ENCODE measurements at regions not wholly inside any gene's neighbourhood (a gene's known extent, or its start where the extent isn't known, plus 50 kb on each side); places are given as distances from the start of the nearest gene placed in this dataset.
"Not testable (repeated sequence)": the region's sequence is repeated elsewhere in the genome, so short reads cannot be mapped to it uniquely, and the experiment has no call there.

- Histone ChIP-seq H3K4me3 (no peak overlapping the region), H3K36me3 (no peaks in the 10 kb centered on the region)
- no peak for DNase-seq
Measured at GRCh38 chrX:55813150-55813549, 95.6 kb downstream of the RRAGB start.

GRCh38 chrX:55815546-55815945, 98.0 kb downstream of the RRAGB start:
- Histone ChIP-seq H3K4me1 (no peaks in the 10 kb centered on the region), H3K4me3 (no peak overlapping the region), H3K27ac (no peak overlapping the region), H3K9me3 (replicated peaks) (no peaks in the 10 kb centered on the region), H3K27me3 (no peaks in the 10 kb centered on the region), H3K36me3 (no peaks in the 10 kb centered on the region)
- DNase-seq: no peak

More at GRCh38 chrX:55813150-55813549, 95.6 kb downstream of the RRAGB start:
- Histone ChIP-seq H3K9me3 (replicated peaks) (no peaks in the 10 kb centered on the region), H3K27ac (no peak overlapping the region), H3K4me1 (no peaks in the 10 kb centered on the region), H3K27me3 (no peaks in the 10 kb centered on the region)

GRCh38 chrX:55816023-55816422, 98.5 kb downstream of the RRAGB start:
- Histone ChIP-seq H3K4me1 (no peaks in the 10 kb centered on the region), H3K4me3 (no peak overlapping the region)
- DNase-seq: no peak

GRCh38 chrX:55818673-55819375, 101.3 kb downstream of the RRAGB start:
- no peaks in the 10 kb centered on the region for H3K27me3 ChIP-seq
- no peak overlapping the region for H3K27ac ChIP-seq
- no peaks in the 10 kb centered on the region for H3K9me3 ChIP-seq (replicated peaks)
- H3K4me3 ChIP-seq: no peak overlapping the region
- DNase-seq: no peak
- H3K36me3 ChIP-seq: no peaks in the 10 kb centered on the region
- H3K4me1 ChIP-seq: no peaks in the 10 kb centered on the region

More at GRCh38 chrX:55816023-55816422, 98.5 kb downstream of the RRAGB start:
- Histone ChIP-seq H3K9me3 (replicated peaks) (no peaks in the 10 kb centered on the region), H3K27me3 (no peaks in the 10 kb centered on the region), H3K36me3 (no peaks in the 10 kb centered on the region), H3K27ac (no peak overlapping the region)

- Histone ChIP-seq H3K4me1 (no peaks in the 10 kb centered on the region), H3K36me3 (no peaks in the 10 kb centered on the region), H3K4me3 (no peak overlapping the region), H3K27ac (no peak overlapping the region), H3K9me3 (replicated peaks) (no peaks in the 10 kb centered on the region), H3K27me3 (no peaks in the 10 kb centered on the region)
- DNase-seq: peak in 1 of 2 experiments; percentile 1
Measured at GRCh38 chrX:55839485-55839884, 121.9 kb downstream of the RRAGB start.

GRCh38 chrX:55841962-55842752, 124.6 kb downstream of the RRAGB start:
- Histone ChIP-seq H3K27ac (no peak overlapping the region), H3K4me3 (no peak overlapping the region), H3K4me1 (no peaks in the 10 kb centered on the region), H3K9me3 (replicated peaks) (no peaks in the 10 kb centered on the region), H3K36me3 (no peaks in the 10 kb centered on the region), H3K27me3 (no peaks in the 10 kb centered on the region)
- DNase-seq: no peak

GRCh38 chrX:55866779-55867178, 149.2 kb downstream of the RRAGB start:
- H3K4me3 ChIP-seq; H3K9me3 ChIP-seq (replicated peaks); H3K4me1 ChIP-seq; H3K27me3 ChIP-seq; H3K36me3 ChIP-seq; H3K27ac ChIP-seq; DNase-seq: not testable (repeated sequence)

GRCh38 chrX:55867181-55867651, 149.7 kb downstream of the RRAGB start:
- Histone ChIP-seq H3K4me3 (no peak overlapping the region), H3K9me3 (replicated peaks) (no peaks in the 10 kb centered on the region), H3K27ac (no peak overlapping the region), H3K27me3 (no peaks in the 10 kb centered on the region), H3K4me1 (no peaks in the 10 kb centered on the region), H3K36me3 (no peaks in the 10 kb centered on the region)
- DNase-seq: peak in 1 of 2 experiments; percentile 1

GRCh38 chrX:55867708-55868107, 150.2 kb downstream of the RRAGB start:
- Histone ChIP-seq H3K27me3 (no peaks in the 10 kb centered on the region), H3K4me3 (no peak overlapping the region), H3K27ac (no peak overlapping the region), H3K9me3 (replicated peaks) (no peaks in the 10 kb centered on the region), H3K36me3 (no peaks in the 10 kb centered on the region), H3K4me1 (no peaks in the 10 kb centered on the region)
- DNase-seq: no peak

GRCh38 chrX:55874807-55875206, 157.3 kb downstream of the RRAGB start:
- Histone ChIP-seq H3K4me3 (no peak overlapping the region), H3K36me3 (no peaks in the 10 kb centered on the region), H3K27me3 (no peaks in the 10 kb centered on the region), H3K4me1 (no peaks in the 10 kb centered on the region), H3K27ac (no peak overlapping the region), H3K9me3 (replicated peaks) (no peaks in the 10 kb centered on the region)
- no peak for DNase-seq

- H3K9me3 ChIP-seq (replicated peaks); H3K27ac ChIP-seq; H3K27me3 ChIP-seq; H3K36me3 ChIP-seq; H3K4me3 ChIP-seq; DNase-seq; H3K4me1 ChIP-seq: not testable (repeated sequence)
Measured at GRCh38 chrX:55883541-55883940, 166.0 kb downstream of the RRAGB start.

- no peaks in the 10 kb centered on the region for H3K9me3 ChIP-seq (replicated peaks)
- H3K4me3 ChIP-seq: peak overlapping the region; percentile 53
- no peaks in the 10 kb centered on the region for H3K36me3 ChIP-seq
- DNase-seq: peak in 1 of 2 experiments; percentile 0
- H3K27me3 ChIP-seq: no peaks in the 10 kb centered on the region
- H3K4me1 ChIP-seq: no peaks in the 10 kb centered on the region
- no peak overlapping the region for H3K27ac ChIP-seq
Measured at GRCh38 chrX:55907968-55908607, 190.5 kb downstream of the RRAGB start.

GRCh38 chrX:55908661-55909212, 191.2 kb downstream of the RRAGB start:
- Histone ChIP-seq H3K9me3 (replicated peaks) (no peaks in the 10 kb centered on the region), H3K27me3 (no peaks in the 10 kb centered on the region), H3K27ac (no peak overlapping the region), H3K36me3 (no peaks in the 10 kb centered on the region), H3K4me3 (peak overlapping the region; percentile 53), H3K4me1 (no peaks in the 10 kb centered on the region)
- peak in 1 of 2 experiments; percentile 7 for DNase-seq

- Histone ChIP-seq H3K4me1 (no peaks in the 10 kb centered on the region), H3K27ac (no peak overlapping the region), H3K9me3 (replicated peaks) (no peaks in the 10 kb centered on the region), H3K36me3 (no peaks in the 10 kb centered on the region), H3K4me3 (no peak overlapping the region), H3K27me3 (no peaks in the 10 kb centered on the region)
- no peak for DNase-seq
Measured at GRCh38 chrX:55919367-55920221, 202.0 kb downstream of the RRAGB start.
